ENCODE measurements at regions not wholly inside any gene's neighbourhood (a gene's known extent, or its start where the extent isn't known, plus 50 kb on each side); places are given as distances from the start of the nearest gene placed in this dataset.

GRCh38 chrX:106397788-106398538, 213.8 kb upstream of the RADX start:
- H3K27me3 Mint-ChIP-seq (ENCODE audit: low read depth), result no peaks in the 10 kb centered on the region
- H3K36me3 Mint-ChIP-seq (ENCODE audit: low read depth), result no peaks in the 10 kb centered on the region
- TF ChIP-seq CTCF (conservative IDR thresholded peaks at IDR 0.05), result peak; percentile 36
- H3K27ac Mint-ChIP-seq (ENCODE audit: unreplicated experiment), result no peak overlapping the region
- no peak overlapping the region for H3K4me3 Mint-ChIP-seq
- no peaks in the 10 kb centered on the region for H3K4me1 Mint-ChIP-seq
- DNase-seq (ENCODE audit: low read depth, low spot score), result no peak
- peaks cover 2% of the 10 kb centered on the region for H3K9me3 Mint-ChIP-seq

- DNase-seq (ENCODE audit: low read depth, low spot score), result no peak
- no peak overlapping the region for H3K4me3 Mint-ChIP-seq
- no peaks in the 10 kb centered on the region for H3K27me3 Mint-ChIP-seq (ENCODE audit: low read depth)
- no peak for TF ChIP-seq CTCF (conservative IDR thresholded peaks at IDR 0.05)
- H3K9me3 Mint-ChIP-seq, result peaks cover 5% of the 10 kb centered on the region
- H3K27ac Mint-ChIP-seq (ENCODE audit: unreplicated experiment), result no peak overlapping the region
- H3K36me3 Mint-ChIP-seq (ENCODE audit: low read depth), result peaks cover 2% of the 10 kb centered on the region
- H3K4me1 Mint-ChIP-seq, result no peaks in the 10 kb centered on the region
Measured at GRCh38 chrX:106401965-106402559, 209.7 kb upstream of the RADX start.

GRCh38 chrX:106404512-106404911, 207.3 kb upstream of the RADX start:
- no peaks in the 10 kb centered on the region for H3K4me1 Mint-ChIP-seq
- H3K27ac Mint-ChIP-seq (ENCODE audit: unreplicated experiment), result no peak overlapping the region
- peaks cover 2% of the 10 kb centered on the region for H3K36me3 Mint-ChIP-seq (ENCODE audit: low read depth)
- no peak for DNase-seq (ENCODE audit: low read depth, low spot score)
- H3K27me3 Mint-ChIP-seq (ENCODE audit: low read depth), result peaks cover under 1% of the 10 kb centered on the region
- H3K9me3 Mint-ChIP-seq, result peaks cover 5% of the 10 kb centered on the region
- no peak overlapping the region for H3K4me3 Mint-ChIP-seq
- peak; percentile 42 for TF ChIP-seq CTCF (conservative IDR thresholded peaks at IDR 0.05)

- peaks cover 5% of the 10 kb centered on the region for H3K9me3 Mint-ChIP-seq
- H3K4me3 Mint-ChIP-seq, result no peak overlapping the region
- H3K27me3 Mint-ChIP-seq (ENCODE audit: low read depth), result no peaks in the 10 kb centered on the region
- no peaks in the 10 kb centered on the region for H3K36me3 Mint-ChIP-seq (ENCODE audit: low read depth)
- DNase-seq (ENCODE audit: low read depth, low spot score), result no peak
- no peaks in the 10 kb centered on the region for H3K4me1 Mint-ChIP-seq
- TF ChIP-seq CTCF (conservative IDR thresholded peaks at IDR 0.05), result peak; percentile 71
- H3K27ac Mint-ChIP-seq (ENCODE audit: unreplicated experiment), result no peak overlapping the region
Measured at GRCh38 chrX:106415276-106415895, 196.4 kb upstream of the RADX start.

GRCh38 chrX:106436691-106437090, 175.1 kb upstream of the RADX start:
- Mint-ChIP-seq H3K4me1 (peaks cover 7% of the 10 kb centered on the region), H3K27ac (ENCODE audit: unreplicated experiment) (no peak overlapping the region), H3K27me3 (ENCODE audit: low read depth) (no peaks in the 10 kb centered on the region), H3K9me3 (peaks cover 7% of the 10 kb centered on the region), H3K4me3 (no peak overlapping the region), H3K36me3 (ENCODE audit: low read depth) (no peaks in the 10 kb centered on the region)
- DNase-seq (ENCODE audit: low read depth, low spot score), result no peak
- no peak for TF ChIP-seq CTCF (conservative IDR thresholded peaks at IDR 0.05)
